Stimulated activated CD4-positive, alpha-beta T cell treated with anti-CD3 and anti-CD28 coated beads, Interleukin-12 subunit alpha, Interleukin-12 subunit beta, amount 100 ng/mL, for 24 hours (primary cell): ENCODE measurements at regions not wholly inside any gene's neighbourhood (a gene's known extent, or its start where the extent isn't known, plus 50 kb on each side); places are given as distances from the start of the nearest gene placed in this dataset.

Experiments
- DNase-seq, 2 experiments: peaks; one replicate each; pipeline ENCODE4 v3.0.0-alpha.2; 2020; ENCODE audit warnings: low read depth in 2 of 2

DNA sequence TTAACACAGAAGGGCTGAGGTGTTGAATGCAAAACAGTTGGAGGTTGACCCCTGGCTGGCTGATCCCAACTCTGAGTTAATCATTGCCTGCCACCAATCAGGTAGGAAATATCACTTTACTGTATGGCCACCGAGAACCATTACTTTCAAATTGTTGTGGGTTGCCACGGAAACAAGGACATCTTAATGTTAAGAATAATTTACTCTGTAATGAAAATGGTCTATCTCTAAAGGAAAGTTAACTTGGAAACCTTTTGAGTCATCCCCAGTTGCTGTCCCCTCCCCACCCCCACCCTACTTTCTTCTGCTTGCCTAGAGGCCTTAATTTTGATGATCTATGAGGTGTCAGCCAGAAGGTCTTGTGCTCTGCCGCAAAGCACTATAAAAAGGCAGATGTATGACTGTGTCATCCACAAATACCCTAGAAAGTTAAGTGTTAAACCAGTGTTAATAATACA, 78.7 kb upstream of the SNRK start:
- DNase-seq, result no peak

DNA sequence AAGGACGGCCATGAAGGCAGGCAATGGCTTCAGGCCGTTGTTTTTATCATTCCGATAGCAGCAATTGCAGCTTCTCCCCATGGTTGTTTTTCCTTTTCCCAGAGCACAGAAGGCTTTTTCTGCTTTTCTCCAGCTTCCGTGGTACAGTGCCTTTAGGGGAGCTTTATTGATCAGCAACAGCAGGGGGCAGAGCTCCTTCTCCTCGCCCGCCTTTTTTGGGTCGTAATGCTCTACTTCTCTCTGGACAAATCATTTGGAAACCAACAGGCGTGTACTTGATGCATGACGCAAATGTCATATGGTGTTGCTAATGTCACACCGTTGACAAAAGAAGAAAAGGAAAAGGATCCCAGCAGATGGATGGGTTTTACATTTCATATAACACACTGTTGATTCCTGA, 79.7 kb upstream of the SNRK start:
- no peak for DNase-seq

DNA sequence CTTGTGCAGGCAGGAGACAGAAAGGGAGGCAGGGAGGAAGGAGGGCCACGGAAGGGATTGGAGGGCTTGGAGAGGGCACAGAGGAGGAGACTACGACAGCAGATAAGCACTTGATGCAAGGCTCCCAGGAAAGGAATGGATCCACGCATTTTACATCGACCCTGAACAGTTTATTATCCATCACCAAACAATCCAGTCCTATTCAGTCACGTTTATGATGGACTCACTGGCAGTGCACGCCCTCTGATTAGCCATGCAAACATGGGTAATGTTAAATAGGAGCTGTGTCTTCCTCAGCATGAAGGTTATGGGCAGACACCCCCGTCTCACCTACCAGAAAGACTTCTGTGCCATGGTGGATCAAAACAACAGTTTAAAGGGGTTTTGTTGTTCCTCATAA, 80.2 kb upstream of the SNRK start:
- no peak for DNase-seq

DNA sequence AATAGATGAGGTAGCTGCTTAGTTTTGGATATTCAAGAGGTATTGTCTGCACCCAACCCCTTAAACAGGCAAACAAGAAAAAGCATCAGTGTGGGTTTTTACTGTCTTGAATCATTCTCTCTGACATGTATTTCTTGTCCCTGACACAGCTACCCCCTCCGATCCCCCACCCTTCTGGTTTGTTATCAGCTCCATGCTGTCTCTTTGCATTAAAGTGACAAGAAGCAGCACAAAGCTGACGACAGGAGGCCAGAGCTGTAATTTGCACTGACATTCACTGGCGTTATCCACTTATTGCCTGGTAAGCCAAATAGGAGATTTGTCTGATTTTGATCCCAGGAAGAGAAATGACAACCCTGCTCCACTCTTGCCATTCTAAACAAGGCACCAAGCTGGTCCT, 83.3 kb upstream of the SNRK start:
- no peak for DNase-seq

DNA sequence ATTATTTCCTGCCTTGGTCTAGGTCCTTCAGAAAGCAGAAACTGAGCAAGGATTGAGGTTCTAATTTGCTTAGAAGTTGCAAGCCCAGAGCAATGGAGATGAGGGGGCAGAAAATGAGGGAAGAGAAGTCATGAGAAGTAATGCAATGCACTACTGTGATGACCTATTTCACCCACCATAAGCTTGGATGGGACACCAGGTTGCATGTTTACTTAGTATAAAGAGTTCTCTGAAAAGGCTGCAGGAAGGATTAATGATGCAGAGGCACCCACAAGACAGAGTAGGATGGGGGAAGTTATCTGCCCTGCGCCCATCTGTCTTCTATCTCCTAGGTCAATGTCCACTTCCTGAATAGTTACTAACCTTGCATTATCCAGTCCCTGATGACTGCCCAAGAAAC, 84.8 kb upstream of the SNRK start:
- no peak for DNase-seq

DNA sequence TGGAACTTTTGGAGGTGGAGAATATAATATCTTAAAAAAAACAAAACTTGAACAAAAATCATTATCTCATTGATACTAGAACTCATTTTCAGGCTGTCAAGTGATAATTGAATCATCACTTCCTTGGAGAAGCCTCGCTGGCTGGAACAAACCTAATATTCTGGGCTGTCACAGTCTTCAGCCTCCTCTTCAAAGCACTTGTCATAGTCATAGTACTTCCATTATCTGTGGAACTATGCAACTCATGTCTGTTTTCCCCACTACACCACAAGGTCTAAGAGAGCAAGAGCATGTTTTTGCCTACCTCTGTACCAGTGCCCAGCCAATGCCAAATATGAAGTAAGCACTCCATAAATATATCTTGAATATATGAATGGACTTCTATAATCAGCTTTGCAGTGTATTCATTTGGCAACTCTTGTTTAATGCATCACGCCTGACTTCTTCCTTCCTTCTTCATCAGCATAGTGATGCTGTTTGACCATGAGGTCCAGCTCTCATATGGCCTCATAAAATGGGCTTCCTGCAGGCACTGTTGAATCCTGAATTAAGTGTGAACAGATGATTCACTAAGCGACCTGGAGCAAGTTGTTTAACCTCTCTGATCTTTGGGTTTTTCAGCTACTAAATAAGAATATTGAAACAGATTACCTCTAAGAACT, 86.6 kb upstream of the SNRK start:
- no peak for DNase-seq

DNA sequence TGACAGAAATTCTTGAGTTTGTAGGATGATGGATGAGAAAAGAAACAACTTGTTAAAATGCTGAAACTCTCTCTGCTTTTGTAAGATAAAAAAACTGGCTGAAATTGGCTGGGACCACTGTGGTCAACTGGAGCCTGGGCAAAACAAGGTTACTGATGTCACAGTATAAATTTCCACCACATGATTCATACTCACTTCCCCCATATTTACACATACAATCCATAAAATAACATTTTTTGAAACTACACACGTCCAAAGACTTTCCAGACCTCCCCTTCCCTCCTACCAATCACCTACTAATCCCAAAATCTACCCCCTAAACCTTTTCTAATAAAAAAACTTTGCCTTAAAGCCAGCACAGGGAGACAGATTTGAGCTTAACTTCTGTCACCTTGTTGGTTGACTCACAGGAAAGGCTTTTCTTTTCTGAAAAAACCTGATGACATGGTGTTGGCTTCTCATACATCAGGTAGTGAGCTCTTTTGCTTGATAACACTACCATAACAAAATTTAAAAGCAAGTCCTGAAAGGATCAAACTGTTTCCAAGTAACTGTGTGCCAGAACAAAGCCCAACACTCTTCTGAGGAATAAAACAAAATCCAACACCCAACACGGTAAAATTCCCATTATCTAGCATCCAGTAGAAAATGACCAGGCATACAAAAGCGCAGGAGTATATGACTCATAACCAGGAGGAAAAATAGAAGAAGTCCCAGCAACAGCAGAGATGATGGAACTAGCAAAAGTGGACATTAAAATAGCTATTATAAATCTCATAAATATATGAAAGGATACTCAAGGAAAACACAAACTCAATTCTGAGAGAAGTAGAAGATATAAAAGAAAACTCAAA, 87.3 kb upstream of the SNRK start:
- DNase-seq, result no peak

DNA sequence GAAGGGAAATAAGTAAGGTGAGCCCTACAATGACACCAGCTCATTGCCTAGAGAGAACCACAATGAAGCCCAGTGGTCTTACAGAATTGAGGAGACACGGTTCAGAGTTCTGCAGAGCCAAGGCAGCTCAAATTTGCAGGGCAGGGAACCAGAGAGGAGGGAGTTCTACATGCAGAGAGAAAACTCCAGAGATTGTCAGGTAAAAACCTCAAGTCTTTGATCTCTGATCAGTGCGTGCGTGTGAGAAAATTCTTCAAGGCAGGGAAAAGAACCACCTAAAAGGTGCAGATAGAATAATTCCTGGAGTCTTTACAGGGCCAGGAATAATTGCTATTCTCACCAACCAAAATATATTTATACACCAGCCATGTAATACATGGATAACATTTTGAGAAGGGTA, 88.0 kb upstream of the SNRK start:
- no peak for DNase-seq

DNA sequence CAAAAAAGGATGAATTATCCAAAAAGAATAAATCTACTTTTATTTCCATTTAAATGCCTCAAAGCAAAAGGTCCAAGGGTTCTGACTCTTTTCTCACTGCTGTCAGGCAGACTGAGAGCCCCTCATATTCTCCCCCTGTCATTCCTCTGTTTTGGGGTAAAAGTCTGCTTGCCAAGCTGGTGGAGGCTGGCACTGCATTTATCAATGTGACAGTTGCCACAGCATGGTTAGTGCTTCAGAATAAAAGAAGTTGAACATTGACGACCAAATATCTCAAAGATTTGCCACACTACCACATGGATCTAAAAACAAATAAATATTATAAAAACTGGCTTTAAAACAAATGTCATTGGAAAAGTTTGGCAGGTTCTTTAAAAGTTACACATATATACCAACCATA, 89.2 kb upstream of the SNRK start:
- DNase-seq, result no peak

DNA sequence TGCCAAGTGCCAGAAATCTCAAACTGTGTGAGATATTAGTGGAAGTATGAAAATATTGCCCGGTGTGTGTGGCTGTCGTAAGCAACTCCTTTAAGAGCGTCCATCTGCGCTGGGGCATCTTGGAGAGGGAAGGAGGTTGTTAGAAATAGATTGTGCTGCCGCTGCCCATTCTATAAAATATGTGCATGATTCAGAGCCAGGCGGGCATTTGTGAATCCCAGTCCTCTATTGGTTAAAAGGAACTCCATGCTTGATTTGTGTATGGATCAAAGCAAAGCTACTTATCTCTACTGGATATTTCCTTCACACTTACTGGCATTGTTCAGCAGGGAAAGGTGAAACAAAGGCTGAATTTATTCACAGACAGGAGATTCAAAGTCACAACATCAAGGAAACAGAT, 89.6 kb upstream of the SNRK start:
- DNase-seq, result no peak

DNA sequence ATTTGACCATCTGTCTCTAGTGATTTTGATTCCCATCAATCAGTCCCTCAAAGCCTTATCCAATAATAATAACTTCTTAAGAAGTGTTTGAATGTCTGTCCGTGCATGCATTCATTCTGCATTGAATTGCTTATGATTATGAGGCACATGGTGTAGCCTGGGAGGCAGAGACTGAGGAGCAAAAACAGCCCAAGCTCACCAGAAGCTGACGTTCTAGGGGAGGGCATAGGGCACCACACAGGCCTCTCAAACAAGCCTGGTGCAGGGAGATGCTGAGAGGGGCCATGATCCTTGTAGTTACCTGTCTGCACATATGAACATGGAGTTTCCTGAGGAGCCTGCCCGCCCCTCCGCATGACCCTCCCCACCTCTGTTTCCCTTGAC, 89.2 kb upstream of the POMGNT2 start:
- DNase-seq, result no peak

DNA sequence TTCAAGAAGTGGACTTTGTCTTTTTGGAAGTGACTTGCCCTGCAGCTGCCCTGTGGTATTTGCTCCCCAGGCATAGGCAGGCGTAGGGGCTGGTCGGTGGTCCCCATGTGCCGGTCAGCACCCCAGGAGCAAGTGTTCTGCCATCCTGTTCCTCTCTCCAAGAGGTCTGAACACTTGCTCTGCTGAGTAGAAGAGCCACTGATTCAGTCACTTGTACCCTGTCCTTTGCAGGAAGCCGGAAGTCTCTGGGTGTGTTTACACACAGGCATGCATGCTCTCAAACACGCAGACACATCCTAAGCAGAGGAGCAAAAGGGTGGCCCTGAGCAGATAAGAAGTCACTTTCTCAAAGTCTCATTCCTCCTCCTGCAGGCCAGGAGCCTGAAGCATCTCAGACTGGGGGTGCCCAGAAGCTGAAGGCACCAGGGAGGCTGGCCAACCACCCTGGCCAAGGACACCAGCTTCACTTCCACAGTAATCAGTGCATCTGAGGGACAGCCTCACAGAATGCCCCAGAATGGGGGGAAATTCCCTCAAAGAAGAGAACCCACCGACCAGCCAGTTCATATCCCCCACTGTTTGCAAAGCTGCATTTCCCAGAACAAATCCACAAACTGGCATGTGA, 88.7 kb upstream of the POMGNT2 start:
- DNase-seq, result no peak

DNA sequence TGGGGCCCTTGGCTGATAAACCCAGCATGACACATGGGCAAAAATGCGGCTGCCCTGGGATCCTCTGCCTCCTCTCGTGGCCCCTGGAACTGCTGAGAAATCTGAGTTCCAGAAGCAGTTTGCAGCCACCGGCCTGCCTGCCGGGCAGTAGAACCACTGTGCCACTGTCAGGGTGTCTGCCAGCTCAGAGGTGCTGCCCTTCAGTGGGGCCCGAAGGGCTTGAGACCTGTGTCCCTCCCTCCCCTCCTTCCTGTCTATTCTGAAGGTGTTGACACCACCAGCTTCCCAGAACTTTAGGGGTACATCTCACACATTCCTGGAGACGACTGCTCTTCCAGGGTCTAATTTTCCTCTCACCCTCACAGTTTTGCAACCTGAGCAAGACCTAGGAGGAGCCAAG, 88.2 kb upstream of the POMGNT2 start:
- no peak for DNase-seq

DNA sequence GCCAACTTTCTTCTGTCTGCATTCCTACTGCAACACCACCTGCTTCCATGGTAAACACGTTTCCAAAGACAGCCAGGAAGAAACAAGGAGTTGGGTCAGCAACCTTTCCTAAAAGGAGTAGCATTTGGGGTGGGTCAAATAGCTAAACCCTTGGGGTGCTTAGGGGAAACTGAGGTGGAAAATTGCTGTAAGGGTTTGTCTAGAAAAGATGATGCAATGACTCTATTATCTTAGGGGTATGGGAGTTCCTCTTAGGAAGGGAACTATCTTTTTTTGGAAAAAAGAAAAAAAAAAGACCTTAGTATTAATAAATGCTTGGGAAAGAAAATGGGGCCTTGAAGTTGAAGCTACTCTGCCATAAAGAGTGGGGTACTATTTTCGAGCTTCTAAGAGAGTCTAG, 86.1 kb upstream of the POMGNT2 start:
- DNase-seq, result no peak

DNA sequence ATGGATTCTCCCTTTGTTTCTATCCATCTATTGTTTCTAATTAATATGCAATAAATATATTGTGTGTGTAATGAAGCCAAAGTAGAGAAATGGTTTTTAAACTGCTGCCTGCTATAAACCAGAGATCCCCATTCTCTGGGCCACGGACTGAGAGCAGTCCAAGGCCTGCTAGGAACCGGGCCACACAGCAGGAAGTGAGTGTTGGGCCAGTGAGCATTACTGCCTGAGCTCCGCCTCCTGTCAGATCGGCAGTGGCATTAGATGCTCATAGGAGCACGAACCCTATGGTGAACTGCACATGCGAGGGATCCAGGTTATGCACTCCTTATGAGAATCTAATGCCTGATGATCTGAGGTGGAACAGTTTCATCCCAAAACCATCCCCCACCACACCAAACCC, 85.2 kb upstream of the POMGNT2 start:
- DNase-seq, result no peak

DNA sequence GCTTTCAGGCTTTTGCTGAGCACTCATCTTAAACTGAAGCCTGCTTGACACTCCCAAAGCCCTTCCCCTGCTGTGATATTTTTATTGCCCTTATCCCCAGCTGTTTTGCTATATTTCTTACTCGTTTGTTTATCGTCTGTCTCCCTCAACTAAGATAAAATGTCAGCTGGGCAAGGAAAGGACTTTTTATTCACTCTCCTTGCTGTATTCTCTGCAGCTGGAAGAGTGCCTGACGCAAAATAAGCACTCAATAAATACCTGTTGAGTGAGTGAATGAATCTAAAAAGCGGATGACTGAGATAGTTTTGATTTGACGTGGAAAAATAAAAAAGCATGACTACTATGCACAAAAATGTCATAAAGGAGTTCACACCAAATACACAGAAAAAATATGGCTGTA, 84.8 kb upstream of the POMGNT2 start:
- no peak for DNase-seq

DNA sequence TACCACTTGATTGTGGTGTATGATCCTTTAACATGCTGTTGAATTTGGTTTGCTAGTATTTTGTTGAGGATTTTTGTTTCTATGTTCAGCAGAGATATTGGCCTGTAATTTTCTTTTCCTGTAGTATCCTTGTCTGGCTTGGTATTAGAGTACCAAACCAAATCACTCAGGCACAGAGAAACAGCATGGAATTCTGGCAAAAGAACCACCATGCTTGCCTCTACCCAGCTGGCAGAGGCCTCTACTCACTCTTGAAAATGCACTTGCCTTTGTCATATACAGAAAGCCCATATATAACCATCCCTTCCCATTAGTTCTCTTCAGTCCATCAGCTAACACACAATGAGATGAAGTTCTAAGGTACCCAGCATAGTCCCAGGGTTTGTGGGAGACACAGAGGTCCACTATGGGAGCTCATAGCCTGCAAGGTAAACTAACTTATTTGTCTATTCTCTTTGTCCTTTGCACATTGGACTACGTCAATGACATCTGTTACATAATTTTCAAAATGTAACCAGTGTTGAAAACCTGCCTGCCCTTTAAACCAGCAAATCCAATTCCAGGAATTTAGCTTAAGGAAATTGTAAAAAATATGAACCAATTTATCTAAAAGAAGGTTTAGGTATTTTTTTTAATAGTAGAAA, 82.1 kb upstream of the POMGNT2 start:
- no peak for DNase-seq

DNA sequence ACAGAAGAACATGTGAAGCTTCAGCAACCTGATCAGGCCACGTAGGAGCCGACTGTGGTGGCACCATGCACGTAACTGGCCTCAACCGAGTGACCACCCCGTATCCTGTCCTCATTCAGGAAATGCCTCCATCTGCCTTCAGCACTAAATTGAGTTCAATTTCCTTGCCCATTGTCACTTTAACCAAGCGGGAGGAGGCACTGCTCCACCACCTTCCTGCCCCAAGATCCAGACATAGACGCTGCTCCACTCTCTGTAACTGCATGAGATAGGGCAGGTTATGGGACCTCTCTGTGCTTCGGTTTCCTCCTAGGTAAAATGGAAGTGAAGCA, 80.1 kb upstream of the POMGNT2 start:
- no peak for DNase-seq

DNA sequence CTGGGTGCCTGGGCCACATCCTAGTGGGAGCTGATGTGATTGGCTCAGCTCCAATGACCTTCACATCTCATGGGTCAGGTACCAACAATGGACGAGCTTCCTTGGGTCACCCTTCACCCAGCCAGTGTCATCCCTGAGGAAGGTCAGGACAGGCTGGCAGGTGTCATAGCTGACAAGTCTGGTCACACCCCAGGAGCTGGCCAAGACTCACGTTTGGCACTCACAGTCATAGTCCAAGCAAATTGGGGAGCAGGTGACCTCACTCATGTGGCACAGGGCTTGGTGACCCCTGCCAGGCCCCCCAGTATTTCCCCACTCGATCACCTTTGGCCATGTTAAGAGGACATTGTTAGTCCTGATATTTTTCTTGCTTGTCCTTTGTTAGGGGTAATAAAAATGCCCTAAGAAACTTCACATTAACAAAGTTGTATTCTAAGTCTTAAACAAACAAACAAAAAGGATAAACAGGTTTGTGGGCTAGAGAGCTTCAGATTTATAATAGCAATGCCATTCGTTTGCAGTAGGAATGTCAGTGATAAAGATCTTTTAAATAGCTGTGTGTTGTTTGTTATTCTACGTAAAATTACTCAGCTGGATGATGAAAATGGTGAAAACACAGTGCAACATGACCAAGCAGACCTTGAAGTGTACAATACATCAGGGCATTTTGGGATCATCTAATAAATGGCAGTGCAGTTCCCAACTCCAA, 79.5 kb upstream of the POMGNT2 start:
- no peak for DNase-seq

DNA sequence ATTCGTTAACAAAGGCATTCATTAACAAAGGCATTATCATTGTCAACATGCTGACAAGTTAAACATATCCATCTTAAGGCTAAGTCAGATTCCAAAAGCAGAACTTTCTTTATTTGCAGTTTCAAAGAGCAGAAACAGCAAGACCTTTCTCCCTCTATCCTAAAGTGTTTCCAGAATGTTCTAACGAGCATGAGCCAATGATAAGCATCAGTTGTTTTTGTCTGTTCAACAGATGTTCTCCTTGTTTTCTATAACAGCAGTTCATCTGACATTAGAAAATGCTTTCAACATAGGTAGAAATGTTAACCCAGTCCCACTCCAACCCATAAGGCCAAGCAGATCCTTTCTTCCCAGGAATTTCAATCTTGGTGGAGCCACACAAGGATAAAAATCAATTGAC, 77.6 kb upstream of the POMGNT2 start:
- no peak for DNase-seq

DNA sequence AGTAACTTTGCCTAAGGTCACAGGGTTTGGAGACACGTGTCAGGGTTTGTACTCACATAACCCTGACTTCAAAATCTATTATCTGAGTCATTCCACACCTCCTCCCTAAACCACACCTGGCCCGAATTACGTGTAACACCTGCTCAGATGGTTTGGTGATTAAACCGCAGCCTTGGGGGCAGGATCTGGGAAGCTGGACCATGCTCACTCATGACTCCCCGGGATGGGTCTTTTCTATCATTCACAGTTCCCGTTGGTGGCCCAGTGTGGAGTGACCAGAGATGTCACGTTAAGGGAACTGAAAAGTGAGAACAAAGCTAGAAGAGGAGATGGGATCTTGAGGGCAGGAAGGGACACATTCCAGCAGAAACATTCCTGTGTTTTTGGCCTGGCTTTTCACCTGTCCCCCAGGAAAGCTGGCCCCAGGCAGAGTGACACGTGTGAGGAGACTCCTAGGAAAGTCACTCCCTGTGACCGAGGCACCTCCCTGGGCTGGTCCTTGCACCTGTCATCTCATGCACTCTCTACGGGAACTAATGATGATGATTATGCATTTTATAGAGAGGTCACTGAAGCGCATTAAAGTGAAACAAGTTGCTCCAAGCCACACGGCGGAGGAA, 75.4 kb upstream of the POMGNT2 start:
- peak; percentile 17 to 31 for DNase-seq

DNA sequence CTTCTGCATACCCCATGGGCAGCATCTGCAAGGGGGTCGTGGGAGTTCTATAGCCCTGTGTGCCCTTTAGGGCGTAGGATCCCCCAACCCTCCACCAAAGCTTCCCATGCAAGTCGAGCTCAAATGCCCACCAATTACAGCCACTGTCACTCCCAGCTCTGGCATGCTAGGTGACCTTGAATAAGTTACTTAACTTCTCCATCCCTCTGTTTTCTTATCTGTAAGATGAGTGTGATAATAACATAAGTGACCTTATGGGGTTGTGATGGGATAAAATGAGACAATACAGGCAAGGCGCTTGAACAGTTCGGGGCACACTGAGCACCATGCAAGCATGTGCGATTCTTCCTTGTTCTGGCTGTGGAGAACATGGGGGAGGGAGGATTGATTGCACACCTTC, 74.8 kb upstream of the POMGNT2 start:
- DNase-seq, result no peak
